ENCODE measurements at regions not wholly inside any gene's neighbourhood (a gene's known extent, or its start where the extent isn't known, plus 50 kb on each side); places are given as distances from the start of the nearest gene placed in this dataset.

GRCh38 chr1:101150266-101150665 lies 86.6 kb upstream of the S1PR1 start:
- no peaks in the 10 kb centered on the region for H3K27me3 ChIP-seq
- 48 to 71% methylated on average over 4 of the region's 4 CpGs for WGBS, 2 donors
- peak overlapping the region in 7 of 10 donors; percentile 49 to 78 (median 61) for H3K27ac ChIP-seq
- DNase-seq (no peak), ATAC-seq (peak in 5 of 8 donors; percentile 34 to 84 (median 69))
- no peak overlapping the region for H3K4me3 ChIP-seq
- H3K4me1 ChIP-seq, result peaks cover 0 to 41% (median 20%) of the 10 kb centered on the region in 9 donors
- intact Hi-C loops (cut with DNase I), result loop anchor here in 1 of 10 donors (1.0 to 5.0 kb wide), 2 partner anchors 11 to 87 kb away; partner anchors contain the start of gene S1PR1
- H3K36me3 ChIP-seq, result no peaks in the 10 kb centered on the region
- H3K9me3 ChIP-seq, result no peaks in the 10 kb centered on the region
- no peak for TF ChIP-seq CTCF (IDR thresholded peaks at IDR 0.05)

- ATAC-seq, result peak in 5 of 8 donors; percentile 67 to 85 (median 81)
These were observed 87.8 kb upstream of the S1PR1 start for GRCh38 chr1:101148980-101149379.

GRCh38 chr1:101147381-101147780 lies 89.4 kb upstream of the S1PR1 start:
- Histone ChIP-seq H3K27ac (no peak overlapping the region), H3K9me3 (no peaks in the 10 kb centered on the region), H3K4me3 (no peak overlapping the region), H3K36me3 (no peaks in the 10 kb centered on the region), H3K4me1 (peaks cover 0 to 41% (median 20%) of the 10 kb centered on the region in 9 donors), H3K27me3 (no peaks in the 10 kb centered on the region)
- intact Hi-C loops (cut with DNase I), result no loop called here
- no peak for DNase-seq
- no peak for TF ChIP-seq CTCF (IDR thresholded peaks at IDR 0.05)
- no peak for ATAC-seq
- WGBS, 2 donors, result 88 to 89% methylated on average over 3 of the region's 3 CpGs

More at GRCh38 chr1:101148980-101149379, 87.8 kb upstream of the S1PR1 start:
- Histone ChIP-seq H3K36me3 (no peaks in the 10 kb centered on the region), H3K4me3 (no peak overlapping the region), H3K27me3 (no peaks in the 10 kb centered on the region), H3K4me1 (peaks cover 0 to 41% (median 20%) of the 10 kb centered on the region in 9 donors), H3K9me3 (no peaks in the 10 kb centered on the region), H3K27ac (peak overlapping the region in 6 of 10 donors; percentile 8 to 78 (median 52))
- DNase-seq, result peak in 1 of 2 donors; percentile 27
- intact Hi-C loops (cut with DNase I), result no loop called here
- TF ChIP-seq CTCF (IDR thresholded peaks at IDR 0.05), result no peak
- WGBS, 2 donors, result 15% methylated on average over 3 of the region's 3 CpGs

GRCh38 chr1:101145449-101145820 lies 91.4 kb upstream of the S1PR1 start:
- no peak for ATAC-seq
- TF ChIP-seq CTCF (IDR thresholded peaks at IDR 0.05), result no peak
- no peaks in the 10 kb centered on the region for H3K27me3 ChIP-seq
- no peak overlapping the region for H3K27ac ChIP-seq
- H3K36me3 ChIP-seq, result no peaks in the 10 kb centered on the region
- intact Hi-C loops (cut with DNase I), result no loop called here
- DNase-seq, result no peak
- H3K4me1 ChIP-seq, result peaks cover 0 to 29% (median 14%) of the 10 kb centered on the region in 9 donors
- H3K4me3 ChIP-seq, result no peak overlapping the region
- H3K9me3 ChIP-seq, result no peaks in the 10 kb centered on the region

Measured in heart right ventricle (tissue), 16 donors.